Activated CD8-positive, alpha-beta memory T cell treated with anti-CD3 and anti-CD28 coated beads, Interleukin-2, amount 10 ng/mL, durations not matched to agents 7 days and 5 days (primary cell): ENCODE measurements at regions not wholly inside any gene's neighbourhood (a gene's known extent, or its start where the extent isn't known, plus 50 kb on each side); places are given as distances from the start of the nearest gene placed in this dataset.
"Not testable (repeated sequence)": the region's sequence is repeated elsewhere in the genome, so short reads cannot be mapped to it uniquely, and the experiment has no call there.

Experiments
- ATAC-seq: fragments of 150-1000 bp; cut with Tn5 transposase; one replicate; pipeline ENCODE4 v1.10.0; 2021; ENCODE audit warnings: moderate library complexity
- CTCF ChIA-PET: fragments of 350-600 bp; sonication (Branson Sonifier 250); formaldehyde crosslinking; loops from one replicate; lab custom pipeline; 2021; ENCODE audit warnings: antibody characterized with exemption; lab: Charles Lee
- DNase-seq: peaks from one replicate; pipeline ENCODE4 v3.0.0-alpha.2; 2020
- H3K27ac Mint-ChIP-seq: one replicate; pipeline ENCODE4 v1.8.0; 2021; ENCODE audit warnings: mild to moderate bottlenecking, mixed read lengths
- H3K27me3 Mint-ChIP-seq: one replicate; pipeline ENCODE4 v1.8.0; 2021; ENCODE audit warnings: mixed read lengths
- H3K36me3 Mint-ChIP-seq: one replicate; pipeline ENCODE4 v1.8.0; 2021; ENCODE audit warnings: mild to moderate bottlenecking, mixed read lengths
- H3K4me1 Mint-ChIP-seq: one replicate; pipeline ENCODE4 v1.8.0; 2021; ENCODE audit warnings: mixed read lengths
- H3K4me3 Mint-ChIP-seq: one replicate; pipeline ENCODE4 v1.8.0; 2021; ENCODE audit warnings: mild to moderate bottlenecking, moderate library complexity, mixed read lengths
- H3K9me3 Mint-ChIP-seq: one replicate; pipeline ENCODE4 v1.8.0; 2022; ENCODE audit warnings: low read depth, mixed read lengths

GRCh38 chr3:33942483-33943150 is 144.2 kb downstream of the PDCD6IP start:
- Mint-ChIP-seq H3K4me1 (no peaks in the 10 kb centered on the region), H3K27me3 (peaks cover 22% of the 10 kb centered on the region), H3K27ac (no peak overlapping the region), H3K36me3 (no peaks in the 10 kb centered on the region), H3K4me3 (no peak overlapping the region), H3K9me3 (no peaks in the 10 kb centered on the region)
- ATAC-seq, result no peak
- DNase-seq, result no peak
- CTCF ChIA-PET, result no interaction called here

- no peak for DNase-seq
- Mint-ChIP-seq H3K36me3 (no peaks in the 10 kb centered on the region), H3K27me3 (peaks cover 19% of the 10 kb centered on the region), H3K4me3 (no peak overlapping the region), H3K27ac (no peak overlapping the region), H3K9me3 (no peaks in the 10 kb centered on the region), H3K4me1 (no peaks in the 10 kb centered on the region)
- CTCF ChIA-PET, result no interaction called here
- ATAC-seq, result no peak
Measured at GRCh38 chr3:33943277-33943676, 144.8 kb downstream of the PDCD6IP start.

DNA sequence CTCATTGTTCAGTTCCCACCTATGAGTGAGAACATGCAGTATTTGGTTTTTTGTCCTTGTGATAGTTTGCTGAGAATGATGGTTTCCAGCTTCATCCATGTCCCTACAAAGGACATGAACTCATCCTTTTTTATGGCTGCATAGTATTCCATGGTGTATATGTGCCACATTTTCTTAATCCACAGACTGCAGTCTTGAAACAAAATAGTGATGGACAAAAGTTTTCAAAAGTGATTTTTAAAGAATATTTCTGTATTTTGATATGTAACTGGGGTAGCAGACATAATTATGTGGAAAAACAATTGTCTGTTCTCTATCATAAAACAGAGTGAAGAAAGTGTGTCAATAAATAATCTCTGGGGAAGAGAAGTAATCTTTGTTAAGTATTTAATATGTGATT is 148.2 kb downstream of the PDCD6IP start:
- CTCF ChIA-PET, H3K36me3 Mint-ChIP-seq, H3K4me1 Mint-ChIP-seq, H3K27ac Mint-ChIP-seq, ATAC-seq, H3K9me3 Mint-ChIP-seq, H3K4me3 Mint-ChIP-seq, DNase-seq: not testable (repeated sequence)
- H3K27me3 Mint-ChIP-seq, result peaks cover 15% of the 10 kb centered on the region

DNA sequence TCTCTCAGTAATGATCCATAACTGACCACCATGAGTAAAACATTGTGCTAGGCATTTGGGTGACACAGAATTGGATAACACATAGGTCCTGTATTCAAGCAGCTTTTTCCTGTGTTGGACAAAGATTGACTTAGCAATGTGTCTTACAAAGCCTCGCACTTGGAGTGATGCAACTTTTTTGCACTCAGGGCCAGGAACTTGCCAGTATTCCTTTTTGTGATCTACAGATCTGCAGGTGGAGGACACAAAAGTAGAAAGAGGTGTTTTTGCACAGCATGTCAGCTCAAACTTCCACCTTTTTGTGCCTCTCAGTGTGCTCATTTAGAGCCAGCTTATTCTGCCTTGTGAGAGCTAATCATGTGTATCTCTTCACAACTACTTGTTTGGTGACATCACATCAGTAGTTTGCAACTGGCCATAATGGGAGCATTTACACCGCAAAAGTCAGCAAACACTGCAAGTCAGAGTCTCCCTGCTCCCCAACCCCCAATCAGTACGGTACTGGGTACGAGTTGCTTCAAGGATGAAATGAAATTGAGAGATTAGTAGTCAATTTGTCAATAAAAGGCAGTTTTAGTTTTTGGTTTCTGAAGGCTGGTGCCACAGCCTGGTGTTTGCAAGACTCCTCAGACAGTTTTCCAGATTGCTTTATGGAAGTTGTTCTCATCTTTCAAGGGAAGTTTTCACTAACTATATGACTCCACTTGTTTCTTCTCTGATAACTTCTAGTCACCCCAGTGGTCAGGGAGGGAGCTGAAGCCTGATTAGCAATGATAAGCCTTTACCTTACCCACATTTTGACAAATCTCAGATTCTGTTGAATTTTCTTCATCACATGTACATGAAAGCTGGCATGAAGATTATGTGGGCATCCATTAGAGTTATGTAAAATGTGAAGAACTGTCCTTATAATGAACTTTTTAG is 149.1 kb downstream of the PDCD6IP start:
- H3K27me3 Mint-ChIP-seq, result peaks cover 15% of the 10 kb centered on the region
- DNase-seq, result no peak
- no peaks in the 10 kb centered on the region for H3K36me3 Mint-ChIP-seq
- no peak overlapping the region for H3K27ac Mint-ChIP-seq
- H3K4me3 Mint-ChIP-seq, result no peak overlapping the region
- H3K9me3 Mint-ChIP-seq, result no peaks in the 10 kb centered on the region
- ATAC-seq, result no peak
- no peaks in the 10 kb centered on the region for H3K4me1 Mint-ChIP-seq
- CTCF ChIA-PET, result interaction anchor here (1.1 kb wide), 1 partner anchor 64 kb away, joined by 4 read pairs; no protein-coding TSS in a partner anchor

GRCh38 chr3:33949074-33949473 is 150.6 kb downstream of the PDCD6IP start:
- no peaks in the 10 kb centered on the region for H3K36me3 Mint-ChIP-seq
- H3K4me3 Mint-ChIP-seq, result no peak overlapping the region
- CTCF ChIA-PET, result no interaction called here
- no peaks in the 10 kb centered on the region for H3K9me3 Mint-ChIP-seq
- no peaks in the 10 kb centered on the region for H3K4me1 Mint-ChIP-seq
- ATAC-seq (no peak), DNase-seq (no peak)
- H3K27me3 Mint-ChIP-seq, result peaks cover 9% of the 10 kb centered on the region
- no peak overlapping the region for H3K27ac Mint-ChIP-seq

GRCh38 chr3:33954956-33955355 is 156.5 kb downstream of the PDCD6IP start:
- peaks cover 4% of the 10 kb centered on the region for H3K27me3 Mint-ChIP-seq
- H3K36me3 Mint-ChIP-seq, result no peaks in the 10 kb centered on the region
- H3K9me3 Mint-ChIP-seq, result no peaks in the 10 kb centered on the region
- H3K4me1 Mint-ChIP-seq, result no peaks in the 10 kb centered on the region
- no peak overlapping the region for H3K27ac Mint-ChIP-seq
- CTCF ChIA-PET, result no interaction called here
- ATAC-seq (no peak), DNase-seq (no peak)
- H3K4me3 Mint-ChIP-seq, result no peak overlapping the region

- Mint-ChIP-seq H3K36me3 (no peaks in the 10 kb centered on the region), H3K27ac (no peak overlapping the region), H3K9me3 (no peaks in the 10 kb centered on the region), H3K27me3 (peaks cover 4% of the 10 kb centered on the region), H3K4me1 (no peaks in the 10 kb centered on the region), H3K4me3 (no peak overlapping the region)
- DNase-seq (no peak), ATAC-seq (no peak)
- CTCF ChIA-PET, result no interaction called here
Measured at GRCh38 chr3:33956206-33956605, 157.8 kb downstream of the PDCD6IP start.

GRCh38 chr3:33956776-33957175 is 158.3 kb downstream of the PDCD6IP start:
- H3K27ac Mint-ChIP-seq, result no peak overlapping the region
- no peaks in the 10 kb centered on the region for H3K4me1 Mint-ChIP-seq
- DNase-seq (no peak), ATAC-seq (no peak)
- no peaks in the 10 kb centered on the region for H3K27me3 Mint-ChIP-seq
- no peaks in the 10 kb centered on the region for H3K9me3 Mint-ChIP-seq
- no peak overlapping the region for H3K4me3 Mint-ChIP-seq
- CTCF ChIA-PET, result no interaction called here
- no peaks in the 10 kb centered on the region for H3K36me3 Mint-ChIP-seq

GRCh38 chr3:33957176-33957575 is 158.7 kb downstream of the PDCD6IP start:
- DNase-seq, result no peak
- CTCF ChIA-PET, result no interaction called here
- ATAC-seq, result no peak
- Mint-ChIP-seq H3K9me3 (no peaks in the 10 kb centered on the region), H3K4me1 (no peaks in the 10 kb centered on the region), H3K27ac (no peak overlapping the region), H3K4me3 (no peak overlapping the region), H3K27me3 (no peaks in the 10 kb centered on the region), H3K36me3 (no peaks in the 10 kb centered on the region)

DNA sequence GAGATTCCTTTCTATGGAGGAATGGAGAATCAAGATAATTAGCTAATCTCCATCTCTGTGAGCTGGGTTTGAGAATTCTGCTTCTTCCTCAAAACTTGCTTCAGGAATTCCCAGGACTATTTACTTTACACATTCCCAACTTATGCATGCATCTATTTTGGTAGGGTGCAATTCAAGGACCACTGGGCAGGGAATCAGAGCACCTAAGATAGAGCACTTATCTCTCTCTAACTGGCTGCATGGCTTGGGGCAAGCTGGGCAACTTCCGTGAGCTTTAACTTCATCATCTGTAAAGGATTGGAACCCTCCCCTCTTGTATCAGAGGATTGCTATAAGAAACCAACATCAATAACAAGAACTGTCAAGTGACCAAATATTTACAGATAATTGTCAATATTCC is 160.2 kb downstream of the PDCD6IP start:
- no peak for ATAC-seq
- no peak for DNase-seq
- Mint-ChIP-seq H3K27me3 (no peaks in the 10 kb centered on the region), H3K27ac (no peak overlapping the region), H3K4me1 (no peaks in the 10 kb centered on the region), H3K4me3 (no peak overlapping the region), H3K9me3 (no peaks in the 10 kb centered on the region), H3K36me3 (no peaks in the 10 kb centered on the region)
- CTCF ChIA-PET, result interaction anchor here (1.4 kb wide), 1 partner anchor 14 kb away, joined by 3 read pairs; no protein-coding TSS in a partner anchor

GRCh38 chr3:33962396-33962795 is 164.0 kb downstream of the PDCD6IP start:
- H3K27ac Mint-ChIP-seq, result no peak overlapping the region
- CTCF ChIA-PET, result no interaction called here

DNA sequence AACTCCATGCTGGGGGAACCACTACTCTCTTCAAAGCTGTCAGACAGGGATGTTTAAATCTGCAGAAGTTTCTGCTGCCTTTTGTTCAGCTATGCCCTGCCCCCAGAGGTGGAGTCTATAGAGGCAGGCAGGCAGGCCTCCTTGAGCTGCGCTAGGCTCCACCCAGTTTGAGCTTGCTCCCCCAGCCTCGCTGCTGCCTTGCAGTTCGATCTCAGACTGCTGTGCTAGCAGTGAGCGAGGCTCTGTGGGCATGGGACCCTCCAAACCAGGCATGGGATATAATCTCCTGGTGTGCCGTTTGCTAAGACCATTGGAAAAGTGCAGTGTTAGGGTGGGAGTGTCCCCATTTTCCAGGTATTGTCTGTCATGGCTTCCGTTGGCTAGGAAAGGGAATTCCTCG is 171.8 kb downstream of the PDCD6IP start:
- ATAC-seq, H3K9me3 Mint-ChIP-seq, CTCF ChIA-PET, H3K4me3 Mint-ChIP-seq, DNase-seq, H3K36me3 Mint-ChIP-seq, H3K27me3 Mint-ChIP-seq, H3K27ac Mint-ChIP-seq, H3K4me1 Mint-ChIP-seq: not testable (repeated sequence)

More at GRCh38 chr3:33962396-33962795, 164.0 kb downstream of the PDCD6IP start:
- no peak overlapping the region for H3K4me3 Mint-ChIP-seq
- H3K4me1 Mint-ChIP-seq, result no peaks in the 10 kb centered on the region
- no peak for ATAC-seq
- no peaks in the 10 kb centered on the region for H3K27me3 Mint-ChIP-seq
- no peak for DNase-seq
- H3K36me3 Mint-ChIP-seq, result no peaks in the 10 kb centered on the region
- H3K9me3 Mint-ChIP-seq, result no peaks in the 10 kb centered on the region

DNA sequence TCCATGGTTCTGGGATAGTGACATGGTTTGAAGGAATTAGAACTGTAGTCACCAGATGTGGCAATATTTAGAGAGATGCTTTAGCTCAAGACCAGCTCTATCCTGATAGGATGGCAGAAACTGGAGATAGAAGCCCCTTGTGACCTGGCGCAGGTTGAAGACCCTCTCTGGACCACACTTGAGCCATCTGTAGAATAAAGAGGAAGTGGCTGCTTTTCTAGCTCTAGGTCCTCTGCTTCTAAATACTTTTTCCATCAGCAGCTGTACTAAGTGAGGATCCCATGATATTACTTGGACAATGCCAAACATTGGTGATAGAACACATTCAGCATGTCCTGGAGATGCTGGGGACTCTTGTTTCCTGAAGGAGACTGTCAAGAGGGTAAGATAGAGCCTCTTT is 172.6 kb downstream of the PDCD6IP start:
- peaks cover 6% of the 10 kb centered on the region for H3K27me3 Mint-ChIP-seq
- no peaks in the 10 kb centered on the region for H3K4me1 Mint-ChIP-seq
- peaks cover 2% of the 10 kb centered on the region for H3K9me3 Mint-ChIP-seq
- DNase-seq, result no peak
- H3K4me3 Mint-ChIP-seq, result no peak overlapping the region
- CTCF ChIA-PET, result no interaction called here
- H3K27ac Mint-ChIP-seq, result no peak overlapping the region
- no peak for ATAC-seq
- H3K36me3 Mint-ChIP-seq, result no peaks in the 10 kb centered on the region

- CTCF ChIA-PET, result no interaction called here
- ATAC-seq (no peak), DNase-seq (no peak)
- H3K4me1 Mint-ChIP-seq, result no peaks in the 10 kb centered on the region
- H3K9me3 Mint-ChIP-seq, result no peaks in the 10 kb centered on the region
- H3K27ac Mint-ChIP-seq, result no peak overlapping the region
- H3K27me3 Mint-ChIP-seq, result peaks cover 4% of the 10 kb centered on the region
- H3K4me3 Mint-ChIP-seq, result no peak overlapping the region
- no peaks in the 10 kb centered on the region for H3K36me3 Mint-ChIP-seq
Measured at GRCh38 chr3:33975463-33975862, 177.0 kb downstream of the PDCD6IP start.
